ENCODE measurements at regions not wholly inside any gene's neighbourhood (a gene's known extent, or its start where the extent isn't known, plus 50 kb on each side); places are given as distances from the start of the nearest gene placed in this dataset.
"Not testable (repeated sequence)": the region's sequence is repeated elsewhere in the genome, so short reads cannot be mapped to it uniquely, and the experiment has no call there.

DNA sequence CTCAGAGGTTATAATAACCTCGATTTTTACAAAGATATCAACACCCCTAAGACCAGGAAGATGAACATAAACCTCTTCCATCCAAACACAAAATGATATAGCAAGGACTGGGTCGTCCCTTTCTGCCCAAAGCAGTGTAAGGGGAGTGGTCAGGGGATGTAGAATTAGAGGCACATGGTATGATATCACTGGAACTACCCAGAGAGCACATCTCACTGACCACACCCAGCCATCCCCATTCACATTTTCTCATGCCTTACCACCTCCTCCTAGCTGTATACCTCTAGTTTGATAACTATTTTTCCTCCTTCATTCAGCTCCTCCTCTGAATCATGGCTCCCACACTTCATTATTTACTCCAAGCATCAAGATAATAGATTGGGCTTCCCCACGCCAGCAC is 152.6 kb downstream of the COPS8 start:
- no peak for DNase-seq
- no peak for ATAC-seq
- Histone ChIP-seq H3K27me3 (ENCODE audit: low read depth) (no peaks in the 10 kb centered on the region), H3K27ac (no peak overlapping the region), H3K36me3 (no peaks in the 10 kb centered on the region), H3K4me1 (no peaks in the 10 kb centered on the region), H3K4me3 (no peak overlapping the region), H3K9me3 (peaks cover 12% of the 10 kb centered on the region)
- TF ChIP-seq, protein P1, sequence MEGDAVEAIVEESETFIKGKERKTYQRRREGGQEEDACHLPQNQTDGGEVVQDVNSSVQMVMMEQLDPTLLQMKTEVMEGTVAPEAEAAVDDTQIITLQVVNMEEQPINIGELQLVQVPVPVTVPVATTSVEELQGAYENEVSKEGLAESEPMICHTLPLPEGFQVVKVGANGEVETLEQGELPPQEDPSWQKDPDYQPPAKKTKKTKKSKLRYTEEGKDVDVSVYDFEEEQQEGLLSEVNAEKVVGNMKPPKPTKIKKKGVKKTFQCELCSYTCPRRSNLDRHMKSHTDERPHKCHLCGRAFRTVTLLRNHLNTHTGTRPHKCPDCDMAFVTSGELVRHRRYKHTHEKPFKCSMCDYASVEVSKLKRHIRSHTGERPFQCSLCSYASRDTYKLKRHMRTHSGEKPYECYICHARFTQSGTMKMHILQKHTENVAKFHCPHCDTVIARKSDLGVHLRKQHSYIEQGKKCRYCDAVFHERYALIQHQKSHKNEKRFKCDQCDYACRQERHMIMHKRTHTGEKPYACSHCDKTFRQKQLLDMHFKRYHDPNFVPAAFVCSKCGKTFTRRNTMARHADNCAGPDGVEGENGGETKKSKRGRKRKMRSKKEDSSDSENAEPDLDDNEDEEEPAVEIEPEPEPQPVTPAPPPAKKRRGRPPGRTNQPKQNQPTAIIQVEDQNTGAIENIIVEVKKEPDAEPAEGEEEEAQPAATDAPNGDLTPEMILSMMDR (IDR thresholded peaks at IDR 0.05), result no peak
- intact Hi-C loops (cut with DNase I), result no loop called here

- ATAC-seq (no peak), DNase-seq (no peak)
- Histone ChIP-seq H3K27me3 (ENCODE audit: low read depth) (no peaks in the 10 kb centered on the region), H3K4me3 (no peak overlapping the region), H3K36me3 (no peaks in the 10 kb centered on the region), H3K4me1 (no peaks in the 10 kb centered on the region), H3K27ac (no peak overlapping the region), H3K9me3 (peaks cover 12% of the 10 kb centered on the region)
- TF ChIP-seq, protein P1 (IDR thresholded peaks at IDR 0.05), result no peak
- intact Hi-C loops (cut with DNase I), result no loop called here
Measured at GRCh38 chr2:237240252-237240651, 154.6 kb downstream of the COPS8 start.

GRCh38 chr2:237240868-237241267 is 155.2 kb downstream of the COPS8 start:
- H3K27me3 ChIP-seq (ENCODE audit: low read depth); ATAC-seq; DNase-seq; intact Hi-C loops (cut with DNase I); H3K4me1 ChIP-seq; H3K27ac ChIP-seq; H3K36me3 ChIP-seq; H3K4me3 ChIP-seq: not testable (repeated sequence)
- H3K9me3 ChIP-seq, result peaks cover 12% of the 10 kb centered on the region

- no peaks in the 10 kb centered on the region for H3K27me3 ChIP-seq (ENCODE audit: low read depth)
- no peak overlapping the region for H3K27ac ChIP-seq
- ATAC-seq (no peak), DNase-seq (no peak)
- TF ChIP-seq, protein P1 (IDR thresholded peaks at IDR 0.05), result no peak
- H3K4me1 ChIP-seq, result no peaks in the 10 kb centered on the region
- no peaks in the 10 kb centered on the region for H3K36me3 ChIP-seq
- H3K4me3 ChIP-seq, result no peak overlapping the region
- peaks cover 12% of the 10 kb centered on the region for H3K9me3 ChIP-seq
- intact Hi-C loops (cut with DNase I), result no loop called here
Measured at GRCh38 chr2:237242091-237242536, 156.4 kb downstream of the COPS8 start.

DNA sequence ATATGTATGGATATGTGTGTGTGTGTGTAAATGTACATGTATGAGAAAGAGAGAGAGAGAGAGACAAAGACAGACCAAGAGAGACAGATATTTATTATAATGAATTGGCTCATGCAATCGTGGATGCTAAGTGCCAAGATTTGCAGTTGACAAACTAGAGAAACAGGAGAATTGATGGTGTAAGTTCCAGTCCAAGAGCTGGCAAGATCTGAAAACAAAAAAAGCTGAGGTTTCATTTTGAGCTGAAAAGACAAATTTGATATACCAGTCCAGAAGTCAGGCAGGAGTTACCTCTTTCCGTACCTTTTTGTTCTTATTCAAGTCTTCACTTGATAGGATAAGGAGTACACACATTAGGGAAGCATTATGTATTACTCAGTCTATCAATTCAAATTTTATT is 157.8 kb downstream of the COPS8 start:
- no peaks in the 10 kb centered on the region for H3K27me3 ChIP-seq (ENCODE audit: low read depth)
- intact Hi-C loops (cut with DNase I), result no loop called here
- H3K36me3 ChIP-seq, result no peaks in the 10 kb centered on the region
- TF ChIP-seq, protein P1 (IDR thresholded peaks at IDR 0.05), result no peak
- no peak overlapping the region for H3K27ac ChIP-seq
- H3K4me3 ChIP-seq, result no peak overlapping the region
- no peaks in the 10 kb centered on the region for H3K4me1 ChIP-seq
- DNase-seq (no peak), ATAC-seq (no peak)
- peaks cover 12% of the 10 kb centered on the region for H3K9me3 ChIP-seq

GRCh38 chr2:237244178-237244577 is 158.5 kb downstream of the COPS8 start:
- Histone ChIP-seq H3K9me3 (peaks cover 12% of the 10 kb centered on the region), H3K27ac (peak overlapping the region; percentile 26), H3K4me1 (no peaks in the 10 kb centered on the region), H3K27me3 (ENCODE audit: low read depth) (no peaks in the 10 kb centered on the region), H3K36me3 (no peaks in the 10 kb centered on the region), H3K4me3 (no peak overlapping the region)
- DNase-seq (no peak), ATAC-seq (no peak)
- TF ChIP-seq, protein P1 (IDR thresholded peaks at IDR 0.05), result no peak
- intact Hi-C loops (cut with DNase I), result no loop called here

All from lower lobe of right lung (tissue), 2 donors.